ENCODE measurements at regions not wholly inside any gene's neighbourhood (a gene's known extent, or its start where the extent isn't known, plus 50 kb on each side); places are given as distances from the start of the nearest gene placed in this dataset.
"Not testable (repeated sequence)": the region's sequence is repeated elsewhere in the genome, so short reads cannot be mapped to it uniquely, and the experiment has no call there.

DNA sequence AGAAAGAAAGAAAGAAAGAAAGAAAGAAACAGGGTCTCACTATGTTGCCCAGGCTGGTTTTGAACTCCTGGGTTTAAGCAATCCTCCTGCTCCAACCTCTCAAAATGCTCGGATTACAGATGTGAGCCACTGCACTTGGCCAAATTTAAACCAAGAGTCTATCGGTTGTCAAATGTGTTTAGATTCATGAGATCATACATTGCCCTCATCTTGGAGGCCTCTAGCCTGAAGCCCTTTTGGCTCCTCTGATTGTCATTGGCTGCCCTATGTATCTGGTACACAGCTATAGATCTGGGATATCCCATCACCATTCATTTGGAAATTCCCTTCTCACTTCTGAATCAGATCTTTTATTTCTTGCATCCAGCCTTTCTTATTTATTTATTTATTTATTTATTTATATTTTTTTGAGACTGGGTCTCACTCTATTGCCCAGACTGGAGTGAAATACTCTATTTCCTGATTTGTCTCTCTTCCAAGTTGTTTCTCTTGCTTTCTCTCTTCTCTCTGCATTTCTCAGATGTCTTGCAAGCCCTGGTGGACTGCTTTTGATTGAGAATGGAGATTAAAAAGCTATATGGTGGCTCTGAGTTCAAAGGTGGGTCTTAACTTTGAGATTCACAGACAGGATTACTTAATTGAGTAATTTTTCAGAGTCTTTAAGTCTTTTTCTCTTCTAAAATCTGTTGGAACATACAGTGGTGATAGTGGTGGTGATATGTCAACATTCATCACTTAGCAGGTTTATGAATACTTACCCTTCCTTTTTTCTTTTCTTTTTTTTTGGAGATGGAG, 121.9 kb downstream of the GJA1 start:
- 78 to 94% methylated on average over 2 of the region's 2 CpGs for WGBS, 2 donors
- Histone ChIP-seq H3K36me3 (no peaks in the 10 kb centered on the region), H3K9me3 (no peaks in the 10 kb centered on the region), H3K4me3 (no peak overlapping the region), H3K4me1 (no peaks in the 10 kb centered on the region), H3K27me3 (no peaks in the 10 kb centered on the region), H3K27ac (no peak overlapping the region)
- no peak for TF ChIP-seq POLR2A (IDR thresholded peaks at IDR 0.05)
- no peak for TF ChIP-seq EP300 (IDR thresholded peaks at IDR 0.05)
- TF ChIP-seq, protein P1, sequence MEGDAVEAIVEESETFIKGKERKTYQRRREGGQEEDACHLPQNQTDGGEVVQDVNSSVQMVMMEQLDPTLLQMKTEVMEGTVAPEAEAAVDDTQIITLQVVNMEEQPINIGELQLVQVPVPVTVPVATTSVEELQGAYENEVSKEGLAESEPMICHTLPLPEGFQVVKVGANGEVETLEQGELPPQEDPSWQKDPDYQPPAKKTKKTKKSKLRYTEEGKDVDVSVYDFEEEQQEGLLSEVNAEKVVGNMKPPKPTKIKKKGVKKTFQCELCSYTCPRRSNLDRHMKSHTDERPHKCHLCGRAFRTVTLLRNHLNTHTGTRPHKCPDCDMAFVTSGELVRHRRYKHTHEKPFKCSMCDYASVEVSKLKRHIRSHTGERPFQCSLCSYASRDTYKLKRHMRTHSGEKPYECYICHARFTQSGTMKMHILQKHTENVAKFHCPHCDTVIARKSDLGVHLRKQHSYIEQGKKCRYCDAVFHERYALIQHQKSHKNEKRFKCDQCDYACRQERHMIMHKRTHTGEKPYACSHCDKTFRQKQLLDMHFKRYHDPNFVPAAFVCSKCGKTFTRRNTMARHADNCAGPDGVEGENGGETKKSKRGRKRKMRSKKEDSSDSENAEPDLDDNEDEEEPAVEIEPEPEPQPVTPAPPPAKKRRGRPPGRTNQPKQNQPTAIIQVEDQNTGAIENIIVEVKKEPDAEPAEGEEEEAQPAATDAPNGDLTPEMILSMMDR (IDR thresholded peaks at IDR 0.05) = no peak
- DNase-seq (ENCODE audit: low spot score in 2 of 2) = no peak

DNA sequence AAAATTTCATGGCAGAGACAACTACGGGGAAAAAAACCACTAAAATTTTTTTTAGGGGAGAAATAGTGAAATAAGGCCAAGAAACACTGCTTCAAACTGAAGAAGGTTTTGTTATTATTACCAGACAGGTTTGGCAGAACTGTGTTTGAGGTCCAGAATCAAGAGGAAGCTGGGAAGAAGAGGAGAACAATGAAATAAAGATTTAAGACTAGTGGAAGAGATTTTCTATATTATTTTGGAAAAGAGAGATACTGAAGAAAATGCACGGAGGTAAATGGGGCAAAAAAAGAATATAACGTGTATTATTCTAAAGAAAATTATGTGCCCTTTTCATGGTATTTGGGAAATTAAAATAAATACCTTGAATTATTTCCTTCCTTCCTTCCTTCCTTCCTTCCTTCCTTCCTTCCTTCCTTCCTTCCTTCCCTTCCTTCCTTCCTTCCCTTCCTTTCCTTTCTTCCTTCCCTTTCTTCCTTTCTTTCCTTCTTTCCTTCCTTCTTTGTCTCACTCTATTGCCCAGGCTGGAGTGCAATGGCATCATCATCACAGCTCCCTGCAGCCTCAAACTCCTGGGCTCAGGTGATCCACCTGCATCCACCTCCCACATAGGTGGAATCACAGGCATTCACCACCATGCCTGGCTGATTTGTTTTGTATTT, 124.3 kb downstream of the GJA1 start:
- Histone ChIP-seq H3K4me1 (no peaks in the 10 kb centered on the region), H3K27ac (no peak overlapping the region), H3K9me3 (peaks cover 0 to 13% (median under 1%) of the 10 kb centered on the region in 4 donors), H3K27me3 (no peaks in the 10 kb centered on the region), H3K4me3 (no peak overlapping the region), H3K36me3 (no peaks in the 10 kb centered on the region)
- no peak for TF ChIP-seq POLR2A (IDR thresholded peaks at IDR 0.05)
- TF ChIP-seq, protein P1 (IDR thresholded peaks at IDR 0.05) = no peak
- no peak for TF ChIP-seq EP300 (IDR thresholded peaks at IDR 0.05)
- WGBS, 2 donors = 76 to 85% methylated on average over 3 of the region's 3 CpGs
- DNase-seq (ENCODE audit: low spot score in 2 of 2) = no peak

DNA sequence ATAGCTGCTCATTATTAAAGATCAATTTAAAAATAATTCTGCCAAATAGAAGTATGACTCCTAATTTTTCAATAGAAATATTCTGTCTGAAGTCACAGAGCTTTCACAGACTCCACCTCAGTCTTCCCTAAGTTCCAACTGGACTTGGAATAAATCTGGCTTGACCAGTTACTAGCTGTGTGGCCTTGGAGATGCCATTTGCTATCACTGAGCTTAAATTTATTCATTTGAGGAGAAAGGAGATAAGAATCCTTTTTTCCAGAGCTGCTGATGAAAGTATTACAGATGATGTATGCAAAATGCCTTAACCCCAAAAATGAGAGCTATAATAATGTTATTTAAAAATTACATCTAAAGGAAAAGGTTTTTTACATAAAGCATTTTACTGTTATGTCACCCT, 125.0 kb downstream of the GJA1 start:
- DNase-seq (ENCODE audit: low spot score in 2 of 2) = no peak
- TF ChIP-seq EP300 (IDR thresholded peaks at IDR 0.05) (no peak), POLR2A (IDR thresholded peaks at IDR 0.05) (no peak)
- TF ChIP-seq, protein P1 (IDR thresholded peaks at IDR 0.05) = no peak
- Histone ChIP-seq H3K9me3 (peaks cover 0 to 21% (median 4%) of the 10 kb centered on the region in 4 donors), H3K27ac (no peak overlapping the region), H3K4me3 (no peak overlapping the region), H3K36me3 (no peaks in the 10 kb centered on the region), H3K27me3 (no peaks in the 10 kb centered on the region), H3K4me1 (no peaks in the 10 kb centered on the region)

DNA sequence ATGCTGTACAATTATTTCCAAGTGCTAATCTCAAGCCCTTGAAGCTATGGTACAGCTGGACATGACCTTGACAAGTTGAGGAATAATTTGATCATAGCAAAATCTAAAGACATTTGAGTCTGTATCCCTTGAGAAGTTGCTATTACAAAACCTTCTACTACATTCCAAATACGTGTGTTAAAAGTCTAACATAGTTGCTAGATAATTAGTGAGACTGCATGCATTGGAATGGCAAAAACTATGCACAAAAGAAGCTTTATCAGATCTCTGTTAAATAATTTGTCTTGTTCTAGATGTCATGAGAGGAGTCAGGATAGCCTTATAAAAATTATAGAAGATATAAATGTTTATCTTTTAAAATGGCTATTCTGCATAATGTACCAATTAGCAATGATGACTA, 127.8 kb downstream of the GJA1 start:
- Histone ChIP-seq H3K27me3 (no peaks in the 10 kb centered on the region), H3K27ac (no peak overlapping the region), H3K4me1 (no peaks in the 10 kb centered on the region), H3K9me3 (peaks cover 0 to 26% (median 4%) of the 10 kb centered on the region in 4 donors), H3K36me3 (no peaks in the 10 kb centered on the region), H3K4me3 (no peak overlapping the region)
- no peak for DNase-seq (ENCODE audit: low spot score in 2 of 2)
- WGBS, 2 donors = 29 to 53% methylated on average over 1 of the region's 1 CpG
- TF ChIP-seq EP300 (IDR thresholded peaks at IDR 0.05) (no peak), POLR2A (IDR thresholded peaks at IDR 0.05) (no peak)
- TF ChIP-seq, protein P1 (IDR thresholded peaks at IDR 0.05) = no peak

GRCh38 chr6:121564529-121564928, 129.1 kb downstream of the GJA1 start:
- not testable (repeated sequence) for H3K4me1 ChIP-seq; DNase-seq (ENCODE audit: low spot score in 2 of 2); H3K27me3 ChIP-seq; H3K27ac ChIP-seq; H3K36me3 ChIP-seq; H3K4me3 ChIP-seq
- peaks cover 0 to 26% (median 4%) of the 10 kb centered on the region in 4 donors for H3K9me3 ChIP-seq
- 90 to 96% methylated on average over 5 of the region's 5 CpGs for WGBS, 2 donors

Measured in tibial nerve (tissue), 4 donors.